GM18507 (cell line): ENCODE measurements at regions not wholly inside any gene's neighbourhood (a gene's known extent, or its start where the extent isn't known, plus 50 kb on each side); places are given as distances from the start of the nearest gene placed in this dataset.
"Not testable (repeated sequence)": the region's sequence is repeated elsewhere in the genome, so short reads cannot be mapped to it uniquely, and the experiment has no call there.

Experiments
- DNase-seq: peaks from one replicate; pipeline ENCODE4 v3.0.0; 2011; ENCODE audit warnings: low read depth; ENCODE audit not compliant: insufficient read length; ENCODE audit errors: extremely low spot score
- FAIRE-seq: peaks from 2 replicates; lab custom pipeline; 2011; peaks lifted over from hg19 to GRCh38; lab: Jason Lieb, UNC

- FAIRE-seq (no peak), DNase-seq (no peak)
These were observed 165.5 kb upstream of the TGFBR2 start for GRCh38 chr3:30440880-30441279.

GRCh38 chr3:30443756-30444673, 162.4 kb upstream of the TGFBR2 start:
- FAIRE-seq, result no peak
- no peak for DNase-seq

DNA sequence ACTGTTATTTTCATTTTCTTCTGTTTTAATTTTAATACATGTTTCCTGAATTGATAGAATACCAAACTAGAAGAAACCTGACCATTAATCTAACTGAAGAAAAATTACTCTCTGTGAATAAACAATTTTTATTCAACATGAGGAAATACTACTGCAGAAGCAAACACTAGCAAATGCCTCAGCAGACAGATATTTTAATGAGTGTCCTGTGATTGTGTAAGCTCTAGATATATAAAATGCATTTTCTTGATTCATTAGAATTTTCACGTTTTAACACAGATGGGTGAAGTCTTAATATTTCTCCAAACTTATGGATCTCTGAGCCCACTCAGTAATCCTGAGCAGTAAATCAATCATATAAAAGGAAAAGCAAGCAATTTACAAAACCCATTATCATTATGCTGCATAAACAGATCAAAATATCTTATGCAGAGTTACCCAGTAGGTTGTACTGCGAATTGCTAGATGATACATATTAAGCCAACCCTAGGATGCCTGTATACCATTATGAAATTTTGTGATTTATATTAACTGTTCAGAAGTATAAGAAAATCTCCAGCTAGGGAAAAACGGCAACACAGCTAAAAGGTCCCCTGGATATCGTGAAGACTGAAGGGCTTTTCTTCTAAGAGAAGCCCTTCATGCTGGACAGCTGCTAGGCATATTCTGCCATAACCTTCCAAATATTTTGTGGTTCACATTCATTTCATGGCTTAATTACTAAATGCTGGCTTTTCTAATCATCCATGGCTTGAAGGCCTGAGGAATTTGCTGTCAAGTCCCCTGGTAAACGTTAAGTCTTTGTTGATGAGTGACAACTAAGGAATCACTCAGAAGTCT, 157.7 kb upstream of the TGFBR2 start:
- DNase-seq (no peak), FAIRE-seq (no peak)

GRCh38 chr3:30449290-30449632, 157.1 kb upstream of the TGFBR2 start:
- no peak for DNase-seq
- FAIRE-seq, result no peak

DNA sequence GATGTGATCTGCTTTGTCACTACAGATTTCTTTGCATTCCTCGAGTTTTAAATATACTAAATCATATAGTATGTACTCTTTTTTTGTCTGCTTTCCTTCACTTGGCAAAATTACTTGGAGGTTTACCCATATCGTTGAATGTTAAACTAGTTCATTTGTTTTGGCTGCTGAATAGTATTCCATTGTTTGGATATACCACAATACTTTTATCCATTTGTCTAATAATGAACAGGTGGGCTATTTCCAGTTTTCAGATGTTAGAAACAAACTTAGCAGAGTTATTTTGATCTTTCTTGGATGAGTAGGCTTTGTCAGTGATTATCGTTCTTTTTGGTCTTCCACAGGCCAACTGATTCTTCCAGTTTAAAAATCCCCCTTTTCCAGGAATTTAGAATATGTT, 154.0 kb upstream of the TGFBR2 start:
- no peak for DNase-seq
- FAIRE-seq, result no peak

DNA sequence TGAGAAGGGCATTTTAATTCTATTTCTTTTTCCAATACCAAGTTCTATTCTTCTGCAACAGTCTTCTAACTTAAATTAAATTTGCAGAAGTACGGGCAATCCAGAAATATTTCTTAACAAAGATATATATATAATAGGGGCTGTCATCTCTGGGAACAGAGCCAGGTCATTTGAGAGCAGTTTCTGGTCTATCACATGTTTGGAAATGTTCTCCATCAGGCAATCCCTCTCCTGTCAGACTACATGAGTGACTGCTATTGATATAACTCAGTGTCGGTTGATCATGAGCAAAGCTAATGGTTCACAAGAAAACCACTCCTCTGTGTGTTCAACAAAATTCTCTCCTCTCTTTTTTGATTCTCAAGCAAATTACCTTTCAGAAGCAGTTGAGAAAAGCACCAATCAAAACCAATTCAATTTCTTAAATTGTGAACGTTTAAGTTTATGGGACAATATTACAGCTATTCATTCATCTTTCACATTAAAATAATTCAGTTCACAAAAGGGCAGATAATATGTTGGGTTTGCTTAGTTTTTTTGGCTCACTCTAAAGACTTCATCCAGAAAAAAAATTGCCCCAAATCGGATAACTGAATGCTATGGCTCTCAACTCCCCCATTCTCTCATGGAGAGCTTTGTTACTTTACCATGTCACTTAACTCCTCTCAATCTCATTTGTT, 152.9 kb upstream of the TGFBR2 start:
- FAIRE-seq (no peak), DNase-seq (no peak)

GRCh38 chr3:30454636-30455035, 151.8 kb upstream of the TGFBR2 start:
- DNase-seq, result no peak
- FAIRE-seq, result no peak

DNA sequence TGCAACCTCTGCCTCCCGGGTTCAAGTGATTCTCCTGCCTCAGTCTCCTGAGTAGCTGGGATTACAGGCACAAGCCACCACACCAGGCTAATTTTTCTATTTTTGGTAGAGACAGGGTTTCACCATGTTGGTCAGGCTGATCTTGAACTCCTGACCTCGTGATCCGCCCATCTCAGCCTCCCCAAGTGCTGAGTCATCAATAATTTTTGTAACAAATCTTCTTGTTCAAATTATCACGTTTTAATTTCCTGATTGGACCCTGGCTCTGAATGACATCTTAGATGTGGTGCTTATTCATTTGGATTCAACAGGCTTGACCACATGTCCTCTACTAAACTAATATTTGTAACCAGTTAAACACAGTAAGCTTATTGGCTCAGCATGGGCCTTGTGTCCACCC, 151.3 kb upstream of the TGFBR2 start:
- not testable (repeated sequence) for FAIRE-seq

GRCh38 chr3:30455840-30456239, 150.6 kb upstream of the TGFBR2 start:
- DNase-seq (no peak), FAIRE-seq (no peak)

More for the DNA sequence above, 151.3 kb upstream of the TGFBR2 start:
- not testable (repeated sequence) for DNase-seq

- FAIRE-seq (no peak), DNase-seq (no peak)
These were observed 150.1 kb upstream of the TGFBR2 start for GRCh38 chr3:30456264-30456663.

DNA sequence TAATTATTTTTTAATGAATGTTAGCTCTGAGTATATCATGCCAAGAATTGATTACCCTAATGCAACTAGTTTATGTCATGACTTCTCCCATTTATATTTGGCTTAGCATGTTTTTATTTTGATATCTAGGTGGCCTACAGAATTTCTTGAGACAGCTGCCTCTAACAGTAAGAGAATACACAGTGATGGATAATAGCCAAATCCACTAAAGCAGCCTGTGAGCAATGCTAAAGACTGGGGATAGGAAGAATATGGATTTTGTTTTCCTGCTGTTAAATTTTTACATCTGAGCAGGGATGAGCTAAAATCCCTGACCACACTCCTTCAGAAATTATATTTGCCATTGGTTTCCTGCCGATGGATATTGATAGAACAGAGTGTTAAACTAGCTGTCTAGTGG, 149.3 kb upstream of the TGFBR2 start:
- FAIRE-seq (no peak), DNase-seq (no peak)

GRCh38 chr3:30457726-30458125, 148.7 kb upstream of the TGFBR2 start:
- DNase-seq (no peak), FAIRE-seq (no peak)

DNA sequence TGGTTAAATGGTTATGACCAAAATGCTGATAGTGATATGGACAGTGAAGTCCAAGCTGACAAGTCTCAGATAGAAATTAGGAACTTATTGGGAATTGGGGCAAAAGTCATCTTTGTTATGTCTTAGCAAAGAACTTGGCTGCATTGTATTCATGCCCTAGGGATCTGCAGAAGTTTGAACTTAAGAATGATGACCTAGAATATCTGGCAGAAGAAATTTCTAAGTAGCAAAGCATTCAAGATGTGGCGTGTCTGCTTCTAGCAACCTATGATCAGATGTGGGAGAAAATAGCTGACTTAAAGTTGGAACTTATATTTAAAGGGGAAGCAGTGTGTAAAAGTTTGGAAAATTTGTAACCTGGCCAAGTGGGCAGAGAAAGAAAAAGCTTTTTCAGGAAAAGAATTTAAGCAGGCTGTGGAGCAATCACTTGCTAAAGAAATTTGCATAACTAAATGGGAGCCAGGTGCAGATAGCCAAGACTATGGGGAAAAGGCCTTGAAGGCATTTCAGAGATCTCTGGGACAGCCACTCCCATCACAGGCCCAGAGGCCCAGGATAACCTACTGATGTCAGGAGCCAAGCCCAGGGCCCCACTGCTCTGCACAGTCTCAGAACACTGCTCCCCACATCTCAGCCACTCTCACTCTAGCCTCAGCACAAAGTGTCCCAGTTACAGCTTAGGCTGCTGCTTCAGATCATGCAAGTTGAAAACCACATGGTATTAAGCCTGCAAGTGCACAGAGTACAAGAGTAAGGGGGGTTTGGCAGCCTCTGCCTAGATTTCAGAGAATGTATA, 147.8 kb upstream of the TGFBR2 start:
- FAIRE-seq (no peak), DNase-seq (no peak)

- FAIRE-seq, result no peak
- DNase-seq, result no peak
These were observed 145.1 kb upstream of the TGFBR2 start for GRCh38 chr3:30461311-30461710.

DNA sequence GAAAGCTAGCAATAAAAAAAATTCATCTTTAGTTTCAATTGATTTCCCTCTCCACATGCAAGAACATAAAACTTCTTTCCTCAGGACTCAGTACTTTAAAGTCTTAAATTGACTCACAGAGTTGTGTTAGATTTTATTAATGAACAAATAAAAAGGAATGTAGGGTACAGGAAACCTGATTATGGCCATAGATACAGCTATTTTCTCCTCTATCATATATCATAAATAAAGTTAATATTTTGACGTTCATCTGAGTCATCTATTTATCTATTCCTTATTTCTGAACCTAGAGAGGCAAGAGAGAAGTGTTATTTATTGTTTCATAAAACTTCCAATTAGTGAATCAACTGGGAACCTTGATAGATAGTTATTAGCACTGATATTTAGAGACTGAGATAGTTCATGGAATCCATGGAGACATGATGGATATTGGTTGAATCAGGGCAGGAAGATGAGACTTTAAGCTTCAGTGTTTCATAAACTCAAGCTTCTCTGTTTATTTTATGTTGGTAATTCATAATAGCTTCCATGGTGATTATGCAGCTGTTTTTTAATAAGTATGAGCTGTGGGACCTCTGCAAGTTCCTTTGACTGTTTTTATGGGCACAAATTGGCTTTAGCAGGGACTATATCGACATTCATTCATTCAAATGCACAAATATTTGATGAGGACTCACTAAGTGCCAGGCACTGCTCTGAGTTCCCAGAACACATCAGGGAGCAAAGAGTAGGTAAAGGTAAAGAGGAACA, 143.5 kb upstream of the TGFBR2 start:
- DNase-seq, result no peak
- no peak for FAIRE-seq

GRCh38 chr3:30464381-30464780, 142.0 kb upstream of the TGFBR2 start:
- FAIRE-seq (no peak), DNase-seq (no peak)

DNA sequence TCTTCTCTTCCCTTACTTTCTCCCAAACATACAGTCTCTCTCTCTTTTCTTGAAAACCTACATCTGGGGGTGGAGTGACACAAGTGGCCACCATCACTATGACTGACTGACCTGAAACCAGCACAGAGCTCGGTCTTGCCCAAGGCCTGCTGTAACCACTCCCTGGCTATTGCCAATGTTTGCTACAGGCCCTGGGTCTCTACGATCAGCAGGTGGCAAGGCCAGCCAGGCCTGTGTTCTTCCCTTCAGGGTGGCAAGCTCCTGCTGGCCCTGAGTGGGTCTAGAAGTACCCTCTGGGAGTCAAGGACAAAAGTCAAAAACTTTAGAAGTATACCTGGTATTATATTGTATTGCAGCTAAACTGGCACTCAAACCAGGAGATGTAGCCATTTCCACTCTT, 140.9 kb upstream of the TGFBR2 start:
- no peak for FAIRE-seq
- DNase-seq, result no peak

DNA sequence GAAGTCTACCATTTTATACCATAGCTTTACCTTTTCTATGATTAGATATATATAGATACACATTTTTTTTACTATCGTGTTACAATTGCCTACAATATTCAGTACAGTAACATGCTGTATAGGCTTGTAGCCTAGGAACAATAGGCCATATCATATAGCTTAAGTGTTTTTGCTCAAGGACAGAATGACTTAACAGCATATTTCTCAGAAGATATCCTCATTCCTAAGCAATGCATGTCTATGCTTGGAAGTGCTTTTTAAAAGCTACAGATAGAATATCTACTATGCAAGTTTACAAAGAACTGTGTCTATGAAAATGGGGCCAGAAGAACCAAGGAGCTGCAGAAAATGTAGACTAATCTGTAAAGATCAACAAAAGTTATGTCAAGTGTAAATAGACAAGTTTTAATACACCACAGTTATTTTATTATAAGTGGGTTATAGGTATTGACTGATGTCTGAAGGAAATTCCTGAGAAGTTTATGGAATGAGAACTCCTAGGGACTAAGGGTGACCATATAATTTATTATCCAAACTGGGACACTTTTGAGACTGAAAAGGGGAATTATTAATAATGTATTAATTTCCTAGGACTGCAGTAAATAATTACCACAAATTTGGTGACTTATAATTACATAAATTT, 138.7 kb upstream of the TGFBR2 start:
- no peak for FAIRE-seq
- no peak for DNase-seq
